ENCODE measurements at regions not wholly inside any gene's neighbourhood (a gene's known extent, or its start where the extent isn't known, plus 50 kb on each side); places are given as distances from the start of the nearest gene placed in this dataset.

GRCh38 chr4:181958446-181958845 is 284.8 kb upstream of the TENM3 start:
- no peak overlapping the region for H3K4me3 ChIP-seq (replicated peaks; ENCODE audit: low read depth, low read length)
- TF ChIP-seq CTCF (IDR thresholded peaks at IDR 0.05; ENCODE audit: low read length, missing control alignments): no peak
- no peak for DNase-seq (ENCODE audit: low read depth)

- DNase-seq (ENCODE audit: low read depth): peak; percentile 63
These were observed 284.1 kb upstream of the TENM3 start for GRCh38 chr4:181959121-181959520.

GRCh38 chr4:181960384-181960783 is 282.8 kb upstream of the TENM3 start:
- H3K4me3 ChIP-seq (replicated peaks; ENCODE audit: low read depth, low read length): no peak overlapping the region
- DNase-seq (ENCODE audit: low read depth): no peak
- TF ChIP-seq CTCF (IDR thresholded peaks at IDR 0.05; ENCODE audit: low read length, missing control alignments): no peak

More at GRCh38 chr4:181959121-181959520, 284.1 kb upstream of the TENM3 start:
- TF ChIP-seq CTCF (IDR thresholded peaks at IDR 0.05; ENCODE audit: low read length, missing control alignments): no peak
- no peak overlapping the region for H3K4me3 ChIP-seq (replicated peaks; ENCODE audit: low read depth, low read length)

GRCh38 chr4:181962321-181962720 is 280.9 kb upstream of the TENM3 start:
- DNase-seq (ENCODE audit: low read depth): no peak
- no peak overlapping the region for H3K4me3 ChIP-seq (replicated peaks; ENCODE audit: low read depth, low read length)
- no peak for TF ChIP-seq CTCF (IDR thresholded peaks at IDR 0.05; ENCODE audit: low read length, missing control alignments)

GRCh38 chr4:181964731-181965130 is 278.5 kb upstream of the TENM3 start:
- no peak for DNase-seq (ENCODE audit: low read depth)
- no peak overlapping the region for H3K4me3 ChIP-seq (replicated peaks; ENCODE audit: low read depth, low read length)
- no peak for TF ChIP-seq CTCF (IDR thresholded peaks at IDR 0.05; ENCODE audit: low read length, missing control alignments)

GRCh38 chr4:181966104-181966551 is 277.1 kb upstream of the TENM3 start:
- H3K4me3 ChIP-seq (replicated peaks; ENCODE audit: low read depth, low read length): no peak overlapping the region
- TF ChIP-seq CTCF (IDR thresholded peaks at IDR 0.05; ENCODE audit: low read length, missing control alignments): no peak
- no peak for DNase-seq (ENCODE audit: low read depth)

- H3K4me3 ChIP-seq (replicated peaks; ENCODE audit: low read depth, low read length): no peak overlapping the region
- no peak for DNase-seq (ENCODE audit: low read depth)
- no peak for TF ChIP-seq CTCF (IDR thresholded peaks at IDR 0.05; ENCODE audit: low read length, missing control alignments)
These were observed 275.8 kb upstream of the TENM3 start for GRCh38 chr4:181967401-181967800.
